COLO829 (cell line): ENCODE measurements at regions not wholly inside any gene's neighbourhood (a gene's known extent, or its start where the extent isn't known, plus 50 kb on each side); places are given as distances from the start of the nearest gene placed in this dataset.

Experiments used
- DNase-seq: peaks from one replicate; pipeline ENCODE4 v3.0.0; 2012; ENCODE audit warnings: low spot score

DNA sequence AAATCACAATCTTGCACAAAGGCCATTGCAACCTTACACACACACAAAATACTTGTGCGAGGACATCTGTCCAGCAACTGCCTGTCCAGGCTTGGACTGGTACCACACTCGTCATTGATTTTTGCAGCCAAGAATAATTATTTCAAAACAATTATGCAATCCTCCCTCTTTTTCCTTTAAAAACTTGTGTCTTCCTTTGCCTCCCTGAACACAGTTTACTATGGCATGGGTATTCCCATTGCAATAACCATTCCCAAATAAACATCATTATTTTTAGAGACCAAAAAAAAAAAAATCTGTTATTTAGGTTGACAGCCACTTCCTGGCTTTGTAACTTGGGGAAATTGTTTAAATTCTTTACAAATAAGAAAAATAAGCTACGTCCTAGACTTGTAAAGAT, 54.0 kb downstream of the C11orf91 start:
- DNase-seq, result no peak

DNA sequence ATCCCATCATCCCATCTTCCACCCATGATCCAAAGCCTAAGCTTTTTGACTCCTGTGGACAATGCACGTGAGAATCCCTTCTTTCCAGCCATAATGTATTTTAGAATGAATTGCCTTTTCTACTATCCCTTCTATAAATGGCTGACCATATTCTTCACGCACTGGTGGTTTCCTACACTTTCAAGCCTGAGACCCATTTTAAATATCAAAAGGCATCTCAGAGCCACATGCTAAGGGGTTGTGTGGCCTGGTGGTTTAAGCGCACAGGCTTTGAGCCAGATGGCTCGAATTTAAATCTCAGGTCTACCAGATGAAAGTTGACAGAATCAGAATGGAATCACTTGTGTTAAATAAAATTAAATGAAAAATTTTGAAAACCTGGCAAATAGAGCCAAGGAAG, 54.5 kb downstream of the C11orf91 start:
- DNase-seq, result no peak

DNA sequence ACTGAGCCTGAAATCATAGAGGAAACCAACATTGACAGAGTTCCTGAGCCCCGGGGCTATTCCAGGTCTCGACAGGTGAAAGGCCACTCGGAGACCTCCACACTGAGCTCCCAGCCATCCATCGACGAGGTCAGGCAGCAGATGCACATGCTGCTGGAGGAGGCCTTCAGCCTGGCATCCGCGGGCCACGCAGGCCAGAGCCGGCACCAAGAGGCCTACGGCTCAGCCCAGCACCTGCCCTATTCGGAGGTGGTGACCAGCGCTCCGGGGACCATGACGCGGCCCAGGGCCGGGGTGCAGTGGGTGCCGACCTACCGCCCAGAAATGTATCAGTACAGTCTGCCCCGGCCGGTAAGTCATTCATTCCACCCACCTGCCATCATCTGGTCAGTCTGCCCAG, 54.9 kb downstream of the C11orf91 start:
- no peak for DNase-seq

DNA sequence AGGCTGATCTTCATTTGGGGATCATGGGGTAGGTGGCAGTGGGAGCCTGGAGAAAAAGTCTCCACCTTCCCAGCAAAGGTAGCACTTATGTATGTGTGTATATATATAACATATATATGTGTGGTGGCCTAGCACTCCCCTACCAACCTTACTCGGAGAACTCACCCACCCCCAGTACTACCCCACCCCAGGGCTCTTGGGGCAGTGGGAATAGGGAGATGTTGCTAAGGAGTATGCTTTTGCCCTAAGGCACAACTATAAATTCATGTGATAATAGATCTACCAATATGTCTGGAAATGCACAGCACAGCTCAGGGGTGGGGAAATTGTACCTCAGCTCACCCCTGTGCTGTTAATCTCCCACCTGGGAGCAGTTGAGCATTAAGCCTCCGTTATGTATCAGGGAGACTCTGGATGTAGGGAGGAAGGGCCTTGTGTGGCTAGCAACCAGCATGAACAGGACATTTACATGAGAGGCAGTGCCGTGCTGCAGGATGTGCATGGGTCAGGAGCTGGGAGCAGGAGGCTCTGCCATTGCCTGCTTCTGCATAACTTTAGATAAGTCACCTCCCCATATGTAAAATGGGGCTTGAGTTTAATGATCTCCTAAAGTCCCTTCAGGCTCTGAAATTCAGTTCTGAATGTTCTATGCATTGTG, 57.3 kb downstream of the C11orf91 start:
- DNase-seq, result no peak

DNA sequence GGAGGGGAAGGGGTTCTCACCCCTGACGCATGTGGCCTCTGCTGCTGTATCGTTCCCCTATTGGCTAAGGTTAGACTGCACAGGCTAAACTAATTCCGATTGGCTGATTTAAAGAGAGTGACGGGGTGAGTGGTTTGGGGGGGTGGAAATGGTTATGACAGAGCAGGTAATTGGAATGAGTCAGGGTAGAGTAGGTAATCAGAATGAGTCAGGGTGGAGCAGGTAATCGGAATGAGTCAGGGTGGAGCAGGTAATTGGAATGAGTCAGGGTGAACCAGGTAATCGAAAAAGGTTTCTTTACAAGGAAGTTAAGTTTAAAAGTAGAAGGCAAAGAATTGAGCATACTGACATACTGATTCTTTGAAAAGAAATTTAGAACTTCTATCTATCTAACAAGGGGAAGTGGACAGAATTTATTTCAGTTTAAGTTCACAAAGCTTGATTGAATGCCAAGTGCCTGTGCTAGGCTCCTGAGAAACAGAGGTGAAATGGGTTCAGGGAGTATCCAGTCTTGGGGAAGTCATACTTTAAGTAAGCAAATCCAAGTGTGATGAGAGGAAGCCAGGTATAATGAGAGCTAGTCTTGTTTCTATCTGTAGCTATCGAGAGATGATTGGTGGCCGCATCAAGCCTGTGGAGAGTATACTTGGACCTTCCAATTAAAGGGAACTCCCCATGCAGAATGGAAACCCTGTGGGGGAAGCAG, 58.0 kb downstream of the C11orf91 start:
- no peak for DNase-seq

DNA sequence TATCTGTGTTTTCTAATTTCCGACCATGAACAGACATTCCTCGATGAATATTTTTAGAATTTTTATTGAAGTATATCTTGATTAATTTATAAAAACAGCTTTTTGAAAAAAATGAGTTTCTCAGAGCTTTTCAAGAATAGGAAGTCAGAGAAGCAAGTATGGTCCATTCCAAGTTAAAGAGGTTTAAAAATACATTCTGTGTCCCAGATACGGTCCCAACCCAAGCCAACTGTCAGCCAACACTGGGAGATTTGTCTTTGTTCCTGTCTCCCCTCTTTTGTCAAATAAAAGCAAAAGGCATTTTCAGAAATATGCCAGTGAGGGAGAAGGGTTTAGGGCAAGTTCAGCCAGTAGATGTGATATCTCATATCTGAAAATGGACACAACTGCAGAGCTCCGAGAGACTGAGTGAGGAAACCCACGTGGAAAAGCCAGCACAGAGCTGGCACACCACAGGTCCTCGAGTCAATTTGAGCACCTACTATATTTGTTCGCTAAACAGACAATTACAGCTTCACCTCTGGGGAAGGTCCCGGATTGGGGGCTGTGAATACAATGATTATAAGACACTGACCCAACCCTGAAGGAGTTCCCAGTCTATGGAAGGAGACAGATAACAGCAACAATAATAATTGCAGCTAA, 59.8 kb downstream of the C11orf91 start:
- DNase-seq, result no peak

DNA sequence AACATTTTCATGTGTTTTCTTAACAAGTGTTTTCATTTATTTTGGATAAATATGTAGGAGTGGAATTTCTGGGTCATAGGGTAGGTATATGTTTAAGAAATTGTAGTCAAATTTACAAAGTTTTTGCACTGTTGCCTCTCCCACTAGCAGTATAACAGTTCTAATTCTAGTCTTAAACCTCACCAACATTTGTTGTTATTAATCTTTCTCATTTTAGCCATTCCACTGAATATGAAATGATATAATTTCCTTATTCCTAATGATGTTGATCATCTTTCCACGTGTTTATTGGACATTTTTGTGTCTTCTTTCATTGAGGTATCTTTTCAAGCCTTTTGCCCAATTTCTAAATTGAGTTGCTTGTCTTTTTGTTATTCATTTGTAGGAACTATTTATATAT, 62.0 kb downstream of the C11orf91 start:
- DNase-seq, result no peak

DNA sequence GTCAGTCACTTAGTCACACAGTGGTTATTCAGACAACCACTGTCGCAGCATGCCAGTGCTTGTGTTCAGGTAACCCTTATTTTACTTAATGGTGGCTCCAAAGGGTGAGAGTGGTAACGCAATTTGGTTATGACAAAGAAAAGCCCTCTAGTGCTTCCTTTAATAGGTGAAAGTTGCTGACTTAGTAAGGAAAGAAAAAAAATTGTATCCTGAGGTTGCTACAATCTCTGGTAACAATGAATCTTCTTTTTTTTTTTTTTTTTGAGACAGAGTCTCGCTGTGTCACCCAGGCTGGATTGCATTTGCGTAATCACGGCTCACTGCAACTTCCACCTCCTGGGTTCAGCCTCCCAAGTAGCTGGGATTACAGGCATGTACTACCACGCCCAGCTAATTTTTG, 64.5 kb downstream of the C11orf91 start:
- no peak for DNase-seq

DNA sequence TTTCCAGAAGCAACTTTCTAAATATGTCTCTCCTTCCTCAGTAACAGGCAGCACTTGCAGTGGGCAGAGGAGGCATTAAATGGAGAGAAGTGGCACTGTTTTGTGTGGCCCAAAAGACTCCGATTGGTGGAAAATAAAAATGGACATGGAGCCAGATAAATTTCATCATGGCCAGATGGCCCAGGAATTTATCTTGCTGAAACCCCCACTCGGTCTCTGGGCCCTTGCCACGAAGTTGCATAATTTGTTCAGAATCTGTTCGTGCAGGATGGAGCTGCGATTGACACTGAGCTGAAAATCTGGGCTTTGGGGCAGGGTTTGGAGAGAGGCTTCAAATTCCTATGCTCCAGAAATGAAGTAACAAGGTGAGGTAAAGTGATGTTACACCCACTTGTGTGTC, 65.5 kb downstream of the C11orf91 start:
- no peak for DNase-seq

DNA sequence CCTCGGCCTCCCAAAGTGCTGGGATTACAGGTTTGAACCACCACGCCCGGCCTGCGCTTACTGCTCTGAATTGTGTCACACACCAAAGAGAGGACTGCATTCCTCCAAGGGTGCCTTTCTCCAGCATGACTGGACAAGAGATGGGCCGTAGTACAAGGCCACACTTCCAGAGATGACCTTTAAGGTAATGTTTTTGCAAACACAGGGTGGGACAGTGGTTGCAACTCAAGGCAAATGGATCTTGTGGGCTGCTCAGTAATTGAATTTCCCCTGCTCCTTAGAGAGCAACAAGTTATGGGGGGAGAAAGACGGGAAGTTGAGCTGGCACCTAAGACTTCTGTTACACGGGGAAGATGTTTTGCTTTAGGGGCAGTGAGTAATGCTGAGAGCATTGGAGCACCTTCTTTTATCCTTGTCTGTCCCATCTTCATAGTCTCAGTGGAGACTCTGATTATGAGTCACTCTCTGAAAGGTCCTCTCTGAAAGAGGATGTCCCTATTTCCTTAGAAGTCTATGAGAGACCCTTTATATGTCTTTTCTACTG, 66.3 kb downstream of the C11orf91 start:
- DNase-seq, result peak; percentile 63

DNA sequence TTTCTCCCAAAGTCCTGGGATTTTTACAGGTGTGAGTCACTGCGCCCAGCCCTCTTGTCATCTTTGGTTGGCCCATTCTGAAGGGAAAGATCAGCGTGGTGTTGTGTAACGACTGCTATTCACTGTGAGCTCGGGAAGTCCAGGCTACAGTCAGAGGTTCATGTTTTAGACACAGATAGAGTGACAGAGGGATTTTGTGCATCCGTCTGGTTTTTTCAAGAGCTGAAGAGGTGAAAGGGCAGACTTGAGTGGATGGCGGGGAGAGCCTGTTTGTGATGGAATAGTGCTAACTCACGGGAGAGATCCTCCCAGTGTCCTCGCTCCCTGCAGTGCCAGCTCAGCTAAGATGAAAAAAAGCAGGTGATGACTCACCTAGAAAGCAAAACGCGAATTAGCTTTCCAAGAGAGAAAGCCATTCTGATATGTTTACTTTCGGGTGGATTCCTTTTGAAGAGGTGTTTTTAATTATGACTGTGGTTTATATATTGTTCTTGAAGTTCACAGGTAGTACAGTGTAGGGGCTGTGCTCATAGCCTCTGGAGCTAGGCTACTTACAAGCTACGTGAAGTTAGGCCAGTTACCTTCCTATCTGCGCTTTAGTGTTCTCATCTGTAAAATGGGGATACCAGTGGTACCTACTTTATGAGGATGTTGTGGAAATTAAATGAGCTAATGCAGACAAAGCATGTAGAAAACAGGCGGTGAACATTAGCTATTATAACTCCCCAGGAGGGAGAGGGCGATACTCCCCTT, 67.2 kb downstream of the C11orf91 start:
- DNase-seq, result no peak

DNA sequence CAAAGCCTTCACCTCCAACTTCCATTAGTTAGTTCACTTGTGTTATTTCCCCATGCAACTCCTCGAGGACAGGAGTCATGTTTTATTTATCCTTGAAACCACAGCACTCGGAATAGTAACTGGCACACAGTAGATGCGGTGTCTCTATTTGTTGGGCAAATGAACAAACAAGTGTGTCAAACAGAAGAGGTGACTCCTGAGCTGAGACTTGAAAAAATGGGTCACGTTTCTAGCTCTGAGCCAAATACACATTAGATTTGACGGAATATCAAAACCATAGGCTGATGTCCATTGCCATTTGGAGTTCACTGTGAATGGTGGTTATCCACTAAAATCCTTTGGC, 68.9 kb downstream of the C11orf91 start:
- no peak for DNase-seq

DNA sequence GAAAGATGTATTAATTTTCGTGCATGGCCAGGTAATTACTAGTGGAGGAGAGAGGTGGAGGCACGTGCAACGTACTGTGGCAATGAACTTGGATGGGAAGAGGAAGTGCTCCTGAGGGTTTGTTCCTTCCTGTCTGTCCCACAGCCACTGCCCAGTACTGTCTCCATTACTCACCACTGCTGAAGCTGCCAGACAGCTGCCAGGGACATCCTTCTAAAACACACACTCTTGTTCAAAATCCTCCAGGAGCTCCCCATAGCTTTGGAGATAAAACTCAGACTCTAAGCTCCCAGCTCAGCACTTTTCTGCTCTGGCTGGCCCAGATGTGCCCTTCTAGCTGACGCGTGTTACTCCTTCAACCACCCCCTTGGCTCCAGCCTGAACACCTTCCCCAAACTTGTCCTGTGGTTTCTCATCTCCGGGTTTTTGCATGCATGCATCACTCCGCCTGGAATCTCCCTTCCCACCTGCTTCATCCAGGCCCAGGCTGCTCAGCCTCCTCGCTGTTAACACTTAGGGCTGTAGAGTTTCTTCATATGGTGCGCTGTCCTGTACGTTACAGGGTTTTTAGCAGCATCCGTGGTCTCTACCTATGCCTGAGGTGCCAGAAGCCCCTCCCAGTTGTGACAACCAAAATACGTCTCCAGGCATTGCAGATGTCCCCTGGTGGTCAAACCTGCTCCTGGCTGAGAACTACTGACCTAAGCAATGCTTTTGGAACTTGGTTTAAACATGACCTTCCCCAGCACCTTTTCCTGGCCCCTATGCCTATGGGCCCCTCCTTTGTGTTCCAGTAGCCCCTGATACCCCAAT, 69.5 kb downstream of the C11orf91 start:
- DNase-seq, result no peak

DNA sequence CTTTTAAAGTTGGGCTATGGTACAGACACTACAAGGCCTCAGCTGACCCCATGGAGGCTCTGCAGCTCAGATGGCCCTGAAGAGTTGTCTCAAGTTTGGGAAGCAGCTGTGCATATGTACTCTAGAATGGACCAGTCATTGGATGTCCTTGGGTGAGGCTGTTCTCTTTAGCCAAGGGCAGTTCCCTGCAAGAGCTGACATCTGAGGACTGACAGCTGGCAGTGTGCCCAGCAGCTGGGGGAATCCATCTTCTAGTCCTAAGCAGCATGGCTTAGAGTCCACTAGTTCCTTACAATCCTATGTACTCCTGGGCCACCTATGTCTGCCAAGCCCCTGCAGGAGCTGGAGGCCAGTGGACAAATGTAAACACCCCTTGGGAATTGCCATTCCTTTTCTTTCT, 76.5 kb downstream of the C11orf91 start:
- DNase-seq, result no peak

DNA sequence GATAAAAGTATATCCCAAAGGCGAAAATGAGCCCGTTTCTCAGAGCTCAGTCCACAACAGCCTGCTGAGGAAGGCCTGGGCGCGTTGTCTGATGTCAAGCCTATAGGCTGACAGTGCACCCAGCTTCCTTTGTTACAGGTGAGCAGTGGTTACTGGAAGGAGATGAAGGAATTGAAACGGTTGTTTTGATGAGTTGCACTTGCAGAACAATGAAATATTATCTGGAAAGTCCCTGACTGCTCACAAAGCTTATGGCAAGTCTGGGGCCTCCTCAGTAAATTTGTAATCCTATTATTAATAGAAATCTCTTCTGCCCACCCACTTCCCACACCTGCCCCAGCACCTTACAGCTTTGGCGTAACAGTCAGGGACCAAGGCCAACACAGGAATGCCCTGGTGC, 77.8 kb downstream of the C11orf91 start:
- DNase-seq, result no peak

DNA sequence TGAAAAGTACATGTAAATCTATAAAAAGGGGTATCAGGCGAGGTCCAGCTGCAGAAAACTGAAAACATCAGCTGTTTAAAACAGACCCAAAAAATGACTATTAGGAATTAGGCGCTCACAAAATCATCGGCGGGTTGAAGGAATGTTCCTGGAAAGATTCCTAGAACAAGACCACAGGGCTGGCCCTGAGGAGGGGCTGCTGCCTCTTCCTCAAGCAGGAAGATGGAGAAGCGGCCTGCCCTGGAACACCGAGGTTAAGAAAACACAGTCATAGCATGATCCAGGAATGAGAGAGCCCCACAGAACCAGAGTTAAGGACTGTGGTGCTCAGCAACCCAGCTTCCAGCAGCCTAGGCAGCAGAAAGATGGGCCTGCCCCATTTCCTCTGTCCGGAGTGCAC, 78.4 kb downstream of the C11orf91 start:
- no peak for DNase-seq

DNA sequence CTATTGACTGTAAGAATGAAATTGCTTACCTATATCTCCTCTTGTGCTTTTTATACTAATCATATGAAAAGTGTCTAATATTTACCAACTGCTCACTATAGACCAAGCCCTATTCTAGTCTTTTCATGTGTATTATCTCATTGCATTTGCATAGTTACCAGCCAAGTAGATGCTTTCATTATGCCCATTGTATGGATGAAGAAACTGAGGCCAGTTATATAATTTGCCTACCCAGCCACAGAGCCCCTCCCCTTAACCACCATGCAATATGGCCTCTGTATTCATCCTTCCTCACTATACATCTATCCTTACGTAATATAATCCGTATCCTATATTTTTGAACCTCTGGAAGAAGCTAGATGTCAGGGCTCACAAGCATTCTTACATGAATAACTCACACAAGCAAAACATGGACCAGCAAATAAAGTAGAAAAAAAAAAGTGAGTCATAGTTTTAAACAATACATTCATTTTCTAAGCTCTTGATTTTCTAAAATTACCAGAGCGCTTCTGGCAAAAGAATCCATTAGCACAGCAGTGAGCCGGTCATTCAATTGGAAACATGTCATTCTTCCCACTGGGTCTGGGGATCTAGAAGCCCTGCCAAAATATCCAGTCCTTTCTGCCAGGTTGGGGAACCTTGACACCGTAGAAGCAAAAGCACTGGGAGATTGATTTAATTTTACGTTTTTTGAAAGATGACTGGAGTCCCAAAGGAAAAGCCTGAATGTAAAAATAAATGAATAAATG, 80.0 kb downstream of the C11orf91 start:
- peak; percentile 74 for DNase-seq

DNA sequence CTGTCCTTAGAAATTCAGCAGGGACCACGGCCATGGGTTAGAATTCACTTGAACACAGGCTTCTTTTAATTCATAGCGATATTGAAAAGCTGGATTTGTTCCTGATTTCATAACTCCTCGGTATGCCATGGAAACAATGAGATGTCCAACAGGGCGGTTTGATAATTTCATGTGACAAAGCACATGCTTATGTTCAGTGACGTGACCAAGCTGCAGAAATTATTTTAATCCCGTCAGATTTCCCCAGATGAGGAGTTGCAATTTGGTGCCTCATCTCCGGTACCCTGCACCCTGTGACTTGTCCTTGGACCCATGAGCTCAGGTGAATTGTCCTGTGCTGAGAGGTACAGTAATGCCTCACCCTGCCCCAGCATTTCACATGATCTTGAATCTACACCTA, 81.7 kb downstream of the C11orf91 start:
- DNase-seq, result peak; percentile 42

DNA sequence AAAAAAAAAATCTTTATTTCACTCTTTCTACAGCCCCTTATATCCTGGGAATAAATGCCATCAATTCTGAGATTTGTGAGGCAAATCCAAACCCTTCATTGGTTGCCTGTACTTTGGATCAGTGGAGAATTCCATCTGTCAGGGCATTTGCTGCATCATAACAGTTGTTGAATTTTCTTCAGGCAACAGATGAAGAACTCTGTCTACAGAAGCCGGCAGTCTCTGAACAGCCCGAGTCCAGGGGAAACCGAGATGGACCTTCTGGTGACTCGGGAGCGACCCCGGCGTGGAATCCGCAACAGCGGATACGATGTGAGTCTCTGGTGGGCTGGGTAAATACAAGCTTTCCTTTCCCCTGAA, 82.3 kb downstream of the C11orf91 start:
- no peak for DNase-seq

DNA sequence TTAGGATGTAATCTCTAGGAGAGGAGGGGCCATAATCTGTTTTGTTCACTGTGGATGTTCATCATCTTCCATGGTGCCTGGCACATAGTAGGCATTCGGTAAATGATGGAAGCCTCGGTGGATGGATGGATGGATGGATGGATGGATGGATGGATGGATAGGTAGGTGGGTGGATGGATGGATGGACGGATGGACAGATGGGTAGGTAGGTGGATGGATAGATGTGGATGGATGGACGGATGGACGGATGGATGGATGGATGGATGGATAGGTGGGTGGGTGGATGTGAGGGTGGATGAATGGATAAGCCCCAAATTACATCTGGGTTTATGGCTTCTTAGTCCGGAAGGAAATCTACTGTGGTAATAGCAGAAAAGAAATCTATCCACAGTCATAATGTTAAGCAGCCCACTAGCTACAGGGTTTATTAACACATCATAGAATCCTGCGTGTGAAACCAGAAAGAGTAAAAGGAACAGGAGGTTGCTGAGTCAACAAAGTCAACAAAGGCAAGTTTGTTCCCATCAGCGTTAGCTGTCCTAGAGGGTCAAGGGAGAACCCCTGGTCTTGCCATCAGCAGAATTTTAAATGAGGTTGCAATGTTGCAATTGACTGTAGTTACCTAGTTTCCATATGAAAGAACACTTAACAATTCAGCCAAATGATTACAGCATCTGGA, 82.8 kb downstream of the C11orf91 start:
- DNase-seq, result peak; percentile 72

DNA sequence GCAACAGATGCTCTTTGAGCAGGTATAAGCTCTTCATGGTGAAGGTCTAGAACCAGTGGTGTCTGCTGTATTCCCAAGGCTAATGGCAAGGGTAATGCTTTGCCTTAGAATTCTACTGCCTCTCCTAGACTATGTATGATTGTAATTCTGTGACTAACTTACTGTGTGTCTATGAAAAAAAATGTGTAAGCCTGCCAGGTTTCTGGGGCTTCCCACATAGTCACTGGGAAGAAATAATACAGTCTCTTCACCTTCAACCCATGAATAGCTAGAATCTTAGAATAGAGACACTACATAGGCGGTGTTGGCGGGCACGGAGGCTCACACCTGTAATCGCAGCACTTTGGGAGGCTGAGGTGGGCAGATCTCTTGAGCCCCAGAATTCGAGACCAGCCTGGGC, 84.1 kb downstream of the C11orf91 start:
- no peak for DNase-seq
